ENCODE measurements at regions not wholly inside any gene's neighbourhood (a gene's known extent, or its start where the extent isn't known, plus 50 kb on each side); places are given as distances from the start of the nearest gene placed in this dataset.

GRCh38 chr3:166270429-166270828 lies 433.2 kb upstream of the BCHE start:
- Mint-ChIP-seq H3K27me3 (ENCODE audit: low read depth in 3 of 3) (no peaks in the 10 kb centered on the region), H3K9me3 (peaks cover 0 to 4% (median 0%) of the 10 kb centered on the region in 7 donors), H3K4me1 (no peaks in the 10 kb centered on the region), H3K4me3 (no peak overlapping the region), H3K36me3 (no peaks in the 10 kb centered on the region), H3K27ac (no peak overlapping the region)
- H3K36me3 ChIP-seq (replicated peaks in 1 of 2; ENCODE audit: control insufficient read depth in 1 of 2, insufficient read depth in 2 of 2, low read length in 2 of 2) = no peaks in the 10 kb centered on the region
- no CpG with 5 or more reads among the region's 1 CpG for WGBS (ENCODE audit: insufficient coverage)
- intact Hi-C loops (cut with micrococcal nuclease) = no loop called here
- no peak overlapping the region for H3K27ac ChIP-seq (ENCODE audit: low read depth in 1 of 2, low read length in 2 of 2)
- H3K4me2 ChIP-seq (replicated peaks; ENCODE audit: extremely low read depth, low read length, poor library complexity, severe bottlenecking) = no peak overlapping the region
- no peaks in the 10 kb centered on the region for H3K4me1 ChIP-seq (ENCODE audit: control insufficient read depth in 1 of 2, insufficient read depth in 2 of 2, low read length in 2 of 2)
- H3K79me2 ChIP-seq (ENCODE audit: insufficient read depth, low read length) = no peaks in the 10 kb centered on the region
- H3K9me3 ChIP-seq (replicated peaks in 1 of 2; ENCODE audit: control insufficient read depth in 1 of 2, insufficient read depth in 1 of 2, low read length in 2 of 2) = no peaks in the 10 kb centered on the region
- no peaks in the 10 kb centered on the region for H4K20me1 ChIP-seq (ENCODE audit: insufficient read depth, low read length)
- DNase-seq = no peak
- H2AFZ ChIP-seq (ENCODE audit: insufficient read depth, low read depth, low read length, poor library complexity, severe bottlenecking) = no peak overlapping the region
- H3K4me3 ChIP-seq (replicated peaks in 1 of 3; ENCODE audit: low read depth in 2 of 3, low read length in 3 of 3) = no peak overlapping the region
- TF ChIP-seq, protein P1, sequence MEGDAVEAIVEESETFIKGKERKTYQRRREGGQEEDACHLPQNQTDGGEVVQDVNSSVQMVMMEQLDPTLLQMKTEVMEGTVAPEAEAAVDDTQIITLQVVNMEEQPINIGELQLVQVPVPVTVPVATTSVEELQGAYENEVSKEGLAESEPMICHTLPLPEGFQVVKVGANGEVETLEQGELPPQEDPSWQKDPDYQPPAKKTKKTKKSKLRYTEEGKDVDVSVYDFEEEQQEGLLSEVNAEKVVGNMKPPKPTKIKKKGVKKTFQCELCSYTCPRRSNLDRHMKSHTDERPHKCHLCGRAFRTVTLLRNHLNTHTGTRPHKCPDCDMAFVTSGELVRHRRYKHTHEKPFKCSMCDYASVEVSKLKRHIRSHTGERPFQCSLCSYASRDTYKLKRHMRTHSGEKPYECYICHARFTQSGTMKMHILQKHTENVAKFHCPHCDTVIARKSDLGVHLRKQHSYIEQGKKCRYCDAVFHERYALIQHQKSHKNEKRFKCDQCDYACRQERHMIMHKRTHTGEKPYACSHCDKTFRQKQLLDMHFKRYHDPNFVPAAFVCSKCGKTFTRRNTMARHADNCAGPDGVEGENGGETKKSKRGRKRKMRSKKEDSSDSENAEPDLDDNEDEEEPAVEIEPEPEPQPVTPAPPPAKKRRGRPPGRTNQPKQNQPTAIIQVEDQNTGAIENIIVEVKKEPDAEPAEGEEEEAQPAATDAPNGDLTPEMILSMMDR (IDR thresholded peaks at IDR 0.05) = no peak
- no peaks in the 10 kb centered on the region for H3K27me3 ChIP-seq (ENCODE audit: control insufficient read depth in 2 of 2, insufficient read depth in 2 of 2, low read length in 2 of 2)
- H3K9ac ChIP-seq (ENCODE audit: insufficient read depth, low read length, poor library complexity, severe bottlenecking) = no peak overlapping the region

DNA sequence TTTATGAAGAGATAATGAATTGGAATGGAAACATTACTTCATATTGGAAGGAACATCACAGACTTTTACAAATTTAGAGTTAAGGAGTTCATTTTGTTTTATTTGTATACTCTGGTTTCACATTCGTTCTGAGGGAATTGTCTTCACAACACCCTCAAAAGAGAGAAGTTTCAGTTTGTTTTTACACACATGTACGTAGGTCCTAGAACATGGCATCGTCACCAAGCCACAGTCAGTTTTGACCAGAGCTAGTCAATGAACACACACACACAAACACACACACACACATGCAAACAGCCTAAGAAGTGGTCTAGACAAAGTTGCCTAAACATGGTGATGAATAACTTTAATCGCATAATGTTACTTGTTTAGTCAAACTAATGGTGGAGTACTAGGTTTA lies 427.9 kb upstream of the BCHE start:
- no peak overlapping the region for H3K9ac ChIP-seq (ENCODE audit: insufficient read depth, low read length, poor library complexity, severe bottlenecking)
- H3K79me2 ChIP-seq (ENCODE audit: insufficient read depth, low read length) = no peaks in the 10 kb centered on the region
- H4K20me1 ChIP-seq (ENCODE audit: insufficient read depth, low read length) = no peaks in the 10 kb centered on the region
- WGBS (ENCODE audit: insufficient coverage) = no CpG with 5 or more reads among the region's 4 CpGs
- no peak overlapping the region for H3K27ac ChIP-seq (ENCODE audit: low read depth in 1 of 2, low read length in 2 of 2)
- H3K9me3 ChIP-seq (replicated peaks in 1 of 2; ENCODE audit: control insufficient read depth in 1 of 2, insufficient read depth in 1 of 2, low read length in 2 of 2) = no peaks in the 10 kb centered on the region
- H3K9me3 Mint-ChIP-seq = peaks cover 0 to 4% (median 0%) of the 10 kb centered on the region in 7 donors
- intact Hi-C loops (cut with micrococcal nuclease) = no loop called here
- no peaks in the 10 kb centered on the region for H3K27me3 Mint-ChIP-seq (ENCODE audit: low read depth in 3 of 3)
- H3K4me1 ChIP-seq (ENCODE audit: control insufficient read depth in 1 of 2, insufficient read depth in 2 of 2, low read length in 2 of 2) = no peaks in the 10 kb centered on the region
- no peaks in the 10 kb centered on the region for H3K36me3 ChIP-seq (replicated peaks in 1 of 2; ENCODE audit: control insufficient read depth in 1 of 2, insufficient read depth in 2 of 2, low read length in 2 of 2)
- H3K4me3 ChIP-seq (replicated peaks in 1 of 3; ENCODE audit: low read depth in 2 of 3, low read length in 3 of 3) = no peak overlapping the region
- H3K4me1 Mint-ChIP-seq = no peaks in the 10 kb centered on the region
- no peak for DNase-seq
- TF ChIP-seq, protein P1 (IDR thresholded peaks at IDR 0.05) = no peak
- no peak overlapping the region for H3K4me2 ChIP-seq (replicated peaks; ENCODE audit: extremely low read depth, low read length, poor library complexity, severe bottlenecking)
- H3K27ac Mint-ChIP-seq = no peak overlapping the region
- no peak overlapping the region for H2AFZ ChIP-seq (ENCODE audit: insufficient read depth, low read depth, low read length, poor library complexity, severe bottlenecking)
- no peak overlapping the region for H3K4me3 Mint-ChIP-seq
- H3K27me3 ChIP-seq (ENCODE audit: control insufficient read depth in 2 of 2, insufficient read depth in 2 of 2, low read length in 2 of 2) = no peaks in the 10 kb centered on the region
- no peaks in the 10 kb centered on the region for H3K36me3 Mint-ChIP-seq

Measured in CD14-positive monocyte (primary cell).